DMS153 treated with DMSO at 0.1 percent for 48 hours (cell line): ENCODE measurements at regions not wholly inside any gene's neighbourhood (a gene's known extent, or its start where the extent isn't known, plus 50 kb on each side); places are given as distances from the start of the nearest gene placed in this dataset.

Experiments
- DNase-seq: peaks from one replicate; lab custom pipeline; 2025; ENCODE audit not compliant: unreplicated experiment; lab: John Stamatoyannopoulos, UW

DNA sequence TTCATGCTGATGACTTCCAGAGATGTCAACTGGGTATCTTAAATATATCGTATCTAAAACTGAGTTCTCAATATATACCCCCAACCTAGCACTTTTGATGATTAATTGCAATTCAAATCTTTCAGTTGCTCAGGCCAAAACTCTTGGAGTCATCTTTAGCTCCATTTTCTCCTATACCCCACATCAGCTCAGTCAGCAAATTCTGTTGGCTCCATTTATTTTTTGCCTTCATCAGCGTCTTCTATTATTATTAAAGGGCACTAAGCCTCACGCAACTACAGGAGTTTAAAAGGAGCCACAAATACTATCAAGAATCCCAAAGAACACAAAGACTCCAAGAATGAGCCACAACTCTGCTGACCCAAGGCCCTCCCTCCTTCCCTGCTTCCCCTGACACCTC is 134.9 kb downstream of the KCTD12 start:
- no peak for DNase-seq

DNA sequence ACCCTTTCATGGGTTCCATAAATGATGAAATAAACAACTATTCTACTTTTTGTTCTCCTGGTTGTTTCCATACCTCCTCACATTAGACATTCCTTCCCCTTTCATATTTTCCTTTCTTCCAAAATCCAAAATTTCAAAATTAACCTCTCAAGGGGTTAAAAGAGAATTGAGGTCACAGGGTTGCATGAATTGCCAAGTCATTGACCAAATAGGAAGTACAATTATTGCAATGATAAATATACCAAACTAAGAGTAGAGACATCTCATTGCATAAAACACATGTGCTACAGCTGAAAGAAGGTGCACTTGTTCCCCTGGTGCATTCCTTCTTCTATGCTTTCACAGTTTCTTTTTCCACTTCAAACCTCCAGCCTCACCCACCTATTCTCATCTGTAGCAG is 136.1 kb downstream of the KCTD12 start:
- DNase-seq = no peak

DNA sequence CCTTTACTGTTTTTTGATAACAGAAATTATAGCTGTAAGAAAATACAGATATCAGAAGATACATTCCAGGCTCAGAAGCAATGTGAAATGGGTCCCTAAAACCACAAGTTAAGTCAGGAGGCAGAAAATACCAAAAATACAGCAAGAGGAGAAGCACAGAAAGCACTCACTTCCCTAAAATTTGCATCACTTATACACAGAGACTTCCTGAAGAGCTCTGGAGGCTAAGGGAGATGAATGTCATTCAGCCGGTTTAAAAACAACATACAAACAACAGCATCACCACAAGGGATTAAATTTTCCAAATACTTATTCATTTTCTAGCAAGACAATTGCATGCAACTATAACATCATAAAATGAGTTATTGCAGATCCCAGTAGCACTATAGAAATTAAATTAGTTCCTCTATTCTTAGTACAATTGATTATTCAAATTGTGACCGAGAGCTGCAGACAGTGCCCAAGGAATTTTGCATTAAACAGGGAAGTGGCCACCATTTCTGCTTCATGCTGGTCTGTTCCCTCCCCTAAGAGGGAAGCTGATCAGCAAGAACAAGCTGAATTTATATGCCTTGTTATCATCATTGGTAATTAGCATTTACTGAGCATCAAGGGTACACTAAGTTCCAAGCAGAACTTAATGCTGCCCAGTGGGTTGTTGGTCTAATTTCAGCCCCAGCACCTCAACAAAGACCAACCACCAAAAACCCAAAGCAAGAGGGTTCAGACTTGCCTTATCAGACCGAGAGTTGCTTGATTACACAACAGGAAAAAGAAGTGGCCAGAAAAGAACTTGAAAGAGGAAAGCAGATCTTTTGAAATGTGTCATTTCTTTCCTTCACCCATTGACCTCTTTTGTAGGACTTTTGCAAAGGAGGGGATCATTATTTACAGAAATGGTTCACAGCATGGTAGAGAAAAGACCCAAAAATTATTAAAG is 140.7 kb downstream of the KCTD12 start:
- no peak for DNase-seq

DNA sequence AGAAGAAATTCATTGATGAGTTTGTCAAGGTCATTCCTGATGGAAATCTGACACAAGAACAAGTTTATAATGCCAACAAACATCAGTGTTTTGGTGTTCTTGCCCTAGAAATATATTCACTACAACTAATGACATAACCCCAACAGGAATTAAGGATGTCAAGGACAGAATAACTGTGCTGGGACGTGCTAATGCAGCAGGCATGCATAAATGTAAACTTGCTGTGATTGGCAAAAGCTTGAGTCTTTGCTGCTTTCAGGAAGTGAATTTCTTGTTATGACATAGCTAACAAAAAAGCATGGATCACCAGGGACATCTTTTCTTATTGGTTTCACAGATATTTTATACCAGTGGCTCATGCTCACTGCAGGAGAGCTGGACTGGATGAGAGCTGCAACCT is 144.6 kb downstream of the KCTD12 start:
- no peak for DNase-seq

DNA sequence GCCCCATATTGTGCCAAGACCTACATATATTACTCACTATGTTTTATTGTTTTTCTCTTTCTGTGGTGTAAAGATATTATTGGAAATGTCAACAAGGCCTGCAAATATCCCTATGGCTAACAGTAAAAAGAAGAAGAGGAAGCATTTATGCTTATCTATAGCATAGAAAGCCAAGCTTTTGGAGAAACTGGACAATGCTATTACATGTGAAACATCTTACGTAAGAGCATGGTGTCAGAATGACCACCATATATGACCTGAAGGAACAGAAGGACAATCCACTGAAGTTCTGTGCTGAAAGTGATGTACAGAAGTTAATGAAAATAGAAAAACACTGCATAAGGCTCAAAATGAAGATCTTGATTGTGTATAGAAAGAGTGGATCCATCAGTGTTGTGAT is 145.2 kb downstream of the KCTD12 start:
- no peak for DNase-seq

DNA sequence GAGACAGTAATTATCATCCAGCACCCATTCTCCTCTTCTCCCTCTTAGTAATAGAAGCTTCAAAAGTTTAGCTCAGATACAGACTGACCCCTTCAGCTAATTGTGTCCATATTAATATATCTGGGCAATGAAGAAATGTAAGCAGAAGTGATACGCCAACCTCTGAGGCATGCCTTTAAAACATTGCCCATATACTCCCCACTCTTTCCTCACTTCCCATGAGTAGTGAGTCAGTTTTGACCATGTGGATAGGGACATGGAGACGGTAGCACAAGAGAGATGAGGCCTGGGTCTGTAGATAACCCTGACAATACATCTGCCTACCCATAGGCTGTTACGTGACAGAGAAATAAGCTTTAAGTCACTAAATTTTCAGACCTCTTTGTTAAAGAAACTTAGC is 147.6 kb downstream of the KCTD12 start:
- no peak for DNase-seq

DNA sequence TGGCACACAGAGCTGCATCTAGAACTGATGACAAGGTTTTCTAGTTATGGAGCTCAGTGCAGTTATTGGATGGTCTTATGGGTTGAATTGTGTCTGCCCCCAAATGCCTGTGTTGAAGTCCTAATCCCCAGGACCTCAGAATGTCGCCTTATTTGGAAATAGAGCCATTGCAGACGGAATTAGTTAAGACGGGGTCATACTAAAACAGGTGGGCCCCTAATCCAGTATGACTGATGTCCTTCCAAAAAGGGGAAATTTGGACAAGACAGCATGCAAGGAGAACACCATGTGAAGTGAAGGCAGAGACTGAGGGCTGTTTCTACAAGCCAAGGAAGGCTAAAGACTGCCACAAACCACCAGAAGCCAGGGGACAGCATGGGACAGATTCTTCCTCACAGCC is 148.7 kb downstream of the KCTD12 start:
- no peak for DNase-seq

DNA sequence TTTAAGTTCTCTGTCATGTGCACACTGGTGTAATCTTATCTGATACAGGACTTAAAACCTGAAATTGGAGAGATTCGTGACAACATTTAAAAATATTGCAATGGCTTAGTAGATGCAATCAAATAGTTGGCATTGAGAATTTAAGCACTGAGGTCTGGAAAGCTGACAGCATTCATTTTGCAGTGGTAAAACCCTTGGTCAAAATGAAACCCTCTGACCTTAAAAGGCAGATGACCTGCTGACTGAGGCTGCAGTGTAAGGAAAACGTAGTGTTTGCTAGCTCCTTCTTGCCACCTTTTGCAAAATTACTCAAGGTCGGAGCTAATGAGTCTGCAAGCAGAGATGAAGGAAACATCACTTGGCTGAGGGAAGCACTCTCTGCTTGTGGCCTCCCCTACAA is 150.6 kb downstream of the KCTD12 start:
- no peak for DNase-seq

DNA sequence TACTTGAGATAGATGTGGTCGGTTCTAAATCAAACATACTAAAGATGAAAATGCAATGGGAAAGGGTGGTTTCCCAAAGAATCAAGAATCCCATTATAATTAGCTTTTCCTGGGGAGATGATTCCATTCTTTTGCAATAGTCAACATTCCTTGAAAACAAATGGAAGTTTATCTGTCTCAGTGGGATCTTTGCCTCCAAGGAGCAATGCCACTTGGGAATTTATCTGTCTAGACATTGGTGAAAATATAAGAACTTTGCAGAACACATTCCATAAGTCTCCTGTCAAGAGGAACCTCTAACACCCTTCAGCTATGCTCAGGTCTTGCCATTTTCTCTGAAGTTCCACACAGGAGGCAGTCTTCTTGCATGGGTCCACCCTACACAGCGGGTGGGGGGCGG is 152.5 kb downstream of the KCTD12 start:
- no peak for DNase-seq

DNA sequence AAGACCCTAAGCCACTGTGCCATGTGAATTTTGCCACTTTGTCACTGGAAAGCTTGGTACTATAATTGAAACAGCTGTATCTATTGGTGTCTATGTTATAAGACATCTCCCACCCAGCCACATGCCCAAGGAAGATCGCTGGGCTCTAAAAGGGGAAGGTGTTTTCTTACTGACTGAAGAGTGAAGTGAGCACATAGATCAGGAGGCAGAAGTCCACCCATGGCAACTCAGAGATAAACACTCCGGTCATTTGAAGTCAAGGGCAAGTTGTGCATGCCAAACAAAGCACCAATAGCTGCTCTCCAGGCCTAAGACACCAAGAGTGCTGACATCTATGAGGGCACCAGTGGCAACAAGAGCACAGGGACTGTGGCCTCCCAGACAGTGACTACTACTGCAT is 153.8 kb downstream of the KCTD12 start:
- DNase-seq = no peak

DNA sequence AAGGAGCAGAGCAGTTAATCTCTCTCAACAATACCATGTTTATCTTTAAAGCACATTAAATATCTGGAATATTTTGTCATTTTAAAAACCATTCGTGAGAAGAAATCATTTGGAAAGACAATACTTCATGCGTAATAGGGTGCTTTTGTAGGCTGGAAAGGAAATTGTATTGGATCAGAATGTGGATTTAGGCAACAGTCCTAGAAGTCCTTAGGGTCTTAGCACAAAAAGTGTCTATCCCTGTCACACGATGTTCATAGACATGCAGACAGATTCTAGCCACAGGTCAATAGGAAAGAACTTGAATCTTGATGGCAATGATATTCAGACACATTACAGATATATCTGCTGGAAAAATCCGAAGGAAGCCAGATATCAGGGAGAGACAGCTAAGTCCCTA is 156.0 kb downstream of the KCTD12 start:
- DNase-seq = no peak

DNA sequence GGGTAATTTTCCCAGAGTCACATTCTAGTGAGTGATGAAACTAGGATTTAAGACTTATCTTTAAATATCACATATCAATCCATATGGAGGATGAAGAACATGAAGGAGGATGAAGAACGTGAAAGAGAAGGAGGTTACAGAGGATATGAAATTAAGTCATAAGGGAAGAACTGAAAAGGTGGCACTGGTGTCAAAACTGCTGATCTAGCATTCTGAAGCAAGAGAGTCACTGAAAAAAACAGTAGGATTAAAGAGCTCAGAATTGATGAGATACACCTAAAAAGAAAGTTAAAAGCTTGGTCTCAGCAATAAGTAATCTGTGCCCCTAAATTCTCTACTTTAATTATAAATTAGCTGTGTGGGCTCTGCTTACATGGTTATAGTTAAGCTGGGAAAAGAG is 156.5 kb downstream of the KCTD12 start:
- no peak for DNase-seq

DNA sequence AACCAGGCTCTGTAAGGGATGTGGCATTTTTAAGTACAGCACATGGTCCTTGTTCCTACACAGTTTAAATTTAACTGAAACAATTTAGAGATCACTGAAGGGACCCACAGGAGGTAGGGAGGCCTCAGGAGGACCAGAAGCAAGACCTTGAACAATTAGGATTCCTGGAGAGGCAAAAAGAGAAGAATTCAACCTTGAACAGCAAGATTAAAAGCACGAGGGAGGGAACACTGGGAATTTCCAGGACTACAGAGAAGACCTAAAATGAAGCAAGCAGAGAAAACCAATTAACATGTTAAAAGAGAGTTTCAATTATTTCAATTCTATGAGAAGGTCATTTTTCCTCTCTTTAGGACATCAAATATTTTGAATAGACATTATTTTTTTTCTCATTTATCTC is 160.3 kb downstream of the KCTD12 start:
- DNase-seq = no peak

DNA sequence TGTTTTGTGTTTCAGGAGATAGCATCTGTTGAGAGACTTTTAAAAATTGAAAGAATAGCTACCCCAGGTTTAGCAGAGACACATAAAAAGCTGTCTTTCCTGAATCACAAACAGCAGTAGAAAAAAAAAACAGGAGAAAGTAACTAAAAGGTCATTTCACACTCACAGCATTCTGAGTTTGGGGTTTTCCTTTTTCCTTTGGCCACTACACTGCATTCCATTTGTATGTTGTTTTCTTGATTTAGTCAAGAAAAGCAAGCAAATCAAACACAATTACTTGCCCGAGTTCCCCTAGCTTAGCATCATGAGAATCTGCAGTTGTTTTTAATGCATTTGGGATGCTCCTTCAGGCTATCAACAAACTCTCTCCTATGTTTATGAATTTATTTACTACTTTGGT is 161.0 kb downstream of the KCTD12 start:
- DNase-seq = no peak

DNA sequence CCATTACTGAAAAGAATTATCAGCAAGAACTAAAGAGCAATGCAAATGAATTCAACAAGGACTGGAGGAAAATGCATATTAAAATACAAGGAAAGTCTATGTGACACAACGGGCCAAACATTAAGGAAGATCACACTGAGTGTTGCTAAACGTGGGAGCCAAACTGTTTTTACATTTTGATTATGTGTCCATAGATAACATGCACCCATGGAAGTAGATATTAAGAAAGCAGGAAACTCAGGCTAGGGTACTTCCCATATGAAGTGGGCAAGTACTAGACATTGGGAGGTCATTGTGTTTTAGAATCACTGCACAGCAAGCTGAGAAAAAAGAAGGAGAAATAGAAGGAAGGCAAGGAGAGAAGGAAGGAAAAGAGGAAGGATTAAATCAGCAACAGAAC is 161.8 kb downstream of the KCTD12 start:
- no peak for DNase-seq

DNA sequence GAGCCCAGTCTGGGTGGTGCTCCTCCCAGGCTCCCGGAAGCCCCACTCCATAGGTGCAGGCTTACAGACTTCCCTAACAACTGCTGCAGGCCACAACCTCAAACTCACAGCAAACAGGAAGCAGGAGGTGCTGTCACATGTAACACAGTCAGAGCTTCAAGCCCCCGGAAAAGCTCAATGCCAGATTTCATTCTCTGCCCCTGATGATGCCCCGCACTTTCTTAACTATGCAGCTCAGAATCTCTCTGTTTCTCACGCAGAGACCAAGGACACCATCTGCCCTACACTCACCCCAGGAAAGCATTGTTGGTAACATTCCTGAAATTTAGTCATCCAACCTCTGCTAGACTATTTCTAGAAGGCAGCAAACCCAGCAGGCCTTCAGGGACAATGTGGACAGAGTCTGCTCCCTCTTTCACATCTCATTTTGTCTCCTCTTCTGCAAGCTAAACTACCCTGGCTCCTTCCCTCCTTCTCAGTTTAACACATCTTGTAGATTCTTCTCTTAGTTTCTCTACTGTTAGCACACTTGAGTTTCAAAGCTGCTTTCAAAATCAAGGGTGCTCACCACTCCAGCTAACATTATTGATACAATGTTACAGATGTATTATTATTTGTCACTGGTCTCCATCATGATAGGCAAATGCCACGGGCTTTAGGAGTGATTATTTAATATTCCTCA is 162.5 kb downstream of the KCTD12 start:
- DNase-seq = no peak

DNA sequence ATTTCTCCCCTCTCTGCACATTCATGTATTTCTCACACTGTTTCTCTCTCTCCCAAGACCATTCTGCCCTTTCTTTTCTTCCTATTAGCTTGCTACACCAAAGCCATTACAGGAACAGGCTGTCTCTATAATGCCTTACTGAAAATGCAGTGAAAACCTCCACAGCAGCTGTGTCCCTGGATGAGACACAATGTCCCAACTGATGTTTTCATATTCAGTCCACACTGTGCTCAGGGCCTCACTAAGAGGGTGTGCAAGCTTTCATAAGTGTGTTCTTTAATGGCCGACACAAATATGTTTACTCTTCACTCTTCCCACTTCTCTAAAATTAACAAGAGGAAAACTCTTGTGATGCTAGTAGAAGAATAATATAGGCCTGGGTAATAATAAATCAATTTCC is 163.4 kb downstream of the KCTD12 start:
- no peak for DNase-seq

DNA sequence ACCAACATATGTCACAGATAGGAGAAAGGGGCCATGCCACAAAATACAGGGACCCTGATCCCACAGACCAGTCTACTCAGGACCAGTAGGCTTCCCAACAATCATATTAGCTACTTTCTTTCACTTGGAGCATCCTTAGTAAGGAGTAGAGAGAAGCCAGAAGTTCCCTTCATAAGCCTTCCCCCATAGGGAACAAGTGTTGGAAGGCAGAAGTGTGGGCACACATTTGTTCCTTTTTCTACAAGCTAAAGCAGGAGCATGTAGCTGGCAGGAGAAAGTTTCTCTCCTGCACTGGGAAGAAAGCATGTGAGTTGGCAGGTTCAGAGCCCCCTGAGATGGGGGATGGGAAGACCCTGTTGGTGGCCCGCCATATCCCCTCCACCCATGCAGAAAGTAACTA is 165.4 kb downstream of the KCTD12 start:
- DNase-seq = no peak

DNA sequence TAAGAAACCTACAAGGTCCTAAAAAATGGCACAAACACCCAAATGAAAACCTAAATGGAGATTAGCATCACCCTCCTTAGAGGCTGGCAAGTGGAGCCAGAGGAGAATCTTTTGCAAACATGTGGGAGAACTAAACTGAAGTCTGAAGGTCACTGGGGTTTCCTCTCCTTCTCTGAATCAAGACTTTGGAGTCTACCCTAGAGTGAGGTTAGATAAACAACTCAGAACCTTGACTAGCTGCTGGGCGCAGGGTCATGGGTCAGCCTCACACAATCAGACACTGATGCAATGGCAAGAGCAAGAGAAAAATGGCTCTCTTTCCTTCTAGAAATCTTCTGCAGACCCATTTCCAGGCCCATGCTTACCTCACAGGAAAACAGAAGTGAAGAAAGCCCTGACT is 165.8 kb downstream of the KCTD12 start:
- DNase-seq = no peak

DNA sequence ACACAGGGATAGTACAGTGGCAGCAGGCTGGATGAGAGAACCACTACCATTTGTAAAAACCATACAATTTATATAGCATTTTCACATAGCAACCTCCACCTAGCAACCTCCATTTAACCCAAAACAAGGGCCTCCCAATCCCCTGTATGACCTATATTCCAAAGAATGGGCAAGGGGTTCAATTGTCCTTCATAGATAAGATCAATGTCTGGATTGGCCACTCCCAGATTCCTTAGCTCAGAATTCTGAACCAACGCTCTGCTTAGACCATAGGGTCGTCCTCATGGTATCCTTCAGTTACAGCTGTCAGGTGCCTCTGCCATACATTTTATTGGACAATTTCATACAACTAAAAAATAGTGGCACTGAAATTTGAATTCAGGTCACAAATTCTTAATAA is 166.2 kb downstream of the KCTD12 start:
- DNase-seq = no peak

DNA sequence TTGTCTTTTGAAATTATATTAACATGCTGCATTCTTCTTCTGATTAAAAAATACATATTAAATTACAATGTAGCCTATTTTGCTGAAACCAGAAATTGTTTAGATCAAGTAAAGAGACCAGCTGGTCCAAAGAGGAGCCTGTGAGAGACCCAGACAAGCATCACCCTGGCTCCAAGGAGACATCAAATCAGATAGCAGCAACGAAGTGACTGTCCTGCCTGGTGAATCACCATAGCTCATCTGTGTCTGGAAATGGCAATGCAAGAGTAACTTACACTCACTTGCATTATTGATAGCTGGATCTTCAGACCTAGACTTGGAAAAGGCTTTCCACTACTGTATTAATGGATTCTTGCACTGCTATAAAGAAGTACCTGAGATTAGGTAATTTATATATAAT is 169.1 kb downstream of the KCTD12 start:
- no peak for DNase-seq

DNA sequence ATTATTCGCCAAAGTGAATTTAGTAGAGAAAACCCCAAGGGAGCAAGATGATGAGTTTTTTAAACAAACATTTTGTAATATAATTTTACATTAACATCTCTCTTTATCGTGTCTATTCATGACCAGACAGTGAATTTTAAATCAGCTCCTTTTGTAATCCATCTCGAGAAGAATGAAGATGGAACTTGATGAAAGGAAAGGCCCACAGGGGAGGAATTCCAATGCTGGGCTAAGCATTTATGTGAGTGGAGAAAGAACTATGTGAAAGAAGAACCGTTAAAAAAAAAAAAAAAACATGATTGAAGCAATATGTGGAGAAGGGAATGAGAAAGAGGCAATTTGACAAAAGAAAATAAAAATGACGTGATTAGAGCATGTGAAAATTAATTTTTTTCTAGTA is 170.6 kb downstream of the KCTD12 start:
- no peak for DNase-seq

DNA sequence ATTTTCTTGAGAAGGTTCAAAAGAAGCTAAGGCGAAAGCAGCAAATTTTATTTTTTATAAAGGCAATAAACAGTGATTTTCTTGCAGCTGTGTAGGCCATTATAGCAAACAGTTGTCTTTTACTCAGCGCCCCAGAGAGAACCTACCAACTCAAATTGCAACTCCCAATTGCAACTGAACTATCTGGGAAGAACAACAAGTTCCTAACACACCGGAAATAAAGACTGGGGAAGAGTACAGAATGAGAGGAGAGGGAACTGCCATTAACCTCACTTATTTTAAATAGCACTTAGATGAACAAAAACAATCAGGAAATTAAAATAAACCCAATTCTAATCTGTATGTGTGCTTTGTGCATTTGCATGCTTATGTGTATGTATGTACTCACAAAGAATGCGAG is 171.1 kb downstream of the KCTD12 start:
- DNase-seq = no peak
